Gastrocnemius medialis (tissue), 4 donors: ENCODE measurements at regions not wholly inside any gene's neighbourhood (a gene's known extent, or its start where the extent isn't known, plus 50 kb on each side); places are given as distances from the start of the nearest gene placed in this dataset.
A peak's percentile ranks its signal among the peaks of the same experiment; 100 is the strongest.

ENCODE experiments used
- ATAC-seq, 2 donors: fragments of 150-250 bp; one replicate each; pipeline ENCODE4 v1.9.1; 2016
- DNase-seq, 2 donors: peaks; one replicate each; pipeline ENCODE4 v3.0.0-alpha.2; 2019
- H3K27ac ChIP-seq, 4 donors: fragments of 200-600 bp; sonication (generic); 1 replicate in 1 of 4; 2 replicates in 3 of 4; pipeline ENCODE4 v1.5.1; 2016 to 2018; ENCODE audit warnings: mild to moderate bottlenecking in 2 of 4, moderate library complexity in 1 of 4
- H3K27me3 ChIP-seq, 3 donors: fragments of 200-600 bp; sonication (generic) in 2 of 3; 1 replicate in 1 of 3; 2 replicates in 2 of 3; pipeline versions ENCODE4 v1.5.1 to v1.6.0; 2016 to 2019; ENCODE audit warnings: mild to moderate bottlenecking in 1 of 3, moderate library complexity in 1 of 3
- H3K36me3 ChIP-seq, 2 donors: fragments of 200-600 bp; sonication (generic) in 1 of 2; one replicate each; pipeline ENCODE4 v1.5.1; 2017 to 2018
- H3K4me1 ChIP-seq, 2 donors: fragments of 200-600 bp; sonication (generic) in 1 of 2; one replicate each; pipeline ENCODE4 v1.5.1; 2016 to 2017; ENCODE audit warnings: mild to moderate bottlenecking in 2 of 2
- H3K4me3 ChIP-seq, 4 donors: fragments of 200-600 bp; sonication (generic) in 3 of 4; 1 replicate in 1 of 4; 2 replicates in 3 of 4; pipeline ENCODE4 v1.5.1; 2016 to 2019; ENCODE audit warnings: mild to moderate bottlenecking in 2 of 4
- H3K9me3 ChIP-seq, 3 donors: fragments of 200-600 bp; sonication (generic) in 2 of 3; 1 replicate in 1 of 3; 2 replicates in 2 of 3; pipeline ENCODE4 v1.5.1; 2016 to 2019
- CTCF ChIP-seq, 5 experiments: fragments of 450-650 bp in 3 of 5; fragments of 200-600 bp in 2 of 5; sonication (generic) in 2 of 5; IDR thresholded peaks in 4 of 5; conservative IDR thresholded peaks in 1 of 5; 1 replicate in 4 of 5; 2 replicates in 1 of 5; pipeline ENCODE4 v1.5.1; 2016 to 2019; ENCODE audit warnings: antibody characterized with exemption in 5 of 5, mild to moderate bottlenecking in 3 of 5, moderate library complexity in 3 of 5
- POLR2A ChIP-seq, 2 donors: fragments of 450-650 bp; IDR thresholded peaks; one replicate each; pipeline ENCODE4 v1.6.1; 2017; ENCODE audit warnings: antibody characterized with exemption in 2 of 2, mild to moderate bottlenecking in 2 of 2, moderate library complexity in 2 of 2
- in situ Hi-C, 4 donors: fragments of 200-750 bp; cut with MboI; loops; one replicate each; pipeline versions ENCODE4 v1.15.0 to v1.8.0; 2017; ENCODE audit warnings: low sequenced_read_pairs in 4 of 4
- intact Hi-C: fragments of 100-400 bp; cut with DNase I; formaldehyde crosslinking; loops from one replicate; pipeline ENCODE4 v1.15.1; 2023; ENCODE audit warnings: low total_unique reads

- no peak for ATAC-seq
- no peaks in the 10 kb centered on the region for H3K36me3 ChIP-seq
- H3K9me3 ChIP-seq: no peaks in the 10 kb centered on the region
- no peak for DNase-seq
- H3K4me3 ChIP-seq: no peak overlapping the region
- no peaks in the 10 kb centered on the region for H3K4me1 ChIP-seq
- no peak overlapping the region for H3K27ac ChIP-seq
- in situ Hi-C loops: no loop called here
- TF ChIP-seq CTCF (IDR thresholded peaks at IDR 0.05 in 4 of 5, conservative IDR thresholded peaks at IDR 0.05 in 1 of 5): no peak
- no peak for TF ChIP-seq POLR2A (IDR thresholded peaks at IDR 0.05)
- peaks cover 0 to 2% (median 0%) of the 10 kb centered on the region in 3 donors for H3K27me3 ChIP-seq
- intact Hi-C loops: no loop called here
Measured at GRCh38 chr6:87817183-87817582, 115.2 kb upstream of the AKIRIN2 start.

DNA sequence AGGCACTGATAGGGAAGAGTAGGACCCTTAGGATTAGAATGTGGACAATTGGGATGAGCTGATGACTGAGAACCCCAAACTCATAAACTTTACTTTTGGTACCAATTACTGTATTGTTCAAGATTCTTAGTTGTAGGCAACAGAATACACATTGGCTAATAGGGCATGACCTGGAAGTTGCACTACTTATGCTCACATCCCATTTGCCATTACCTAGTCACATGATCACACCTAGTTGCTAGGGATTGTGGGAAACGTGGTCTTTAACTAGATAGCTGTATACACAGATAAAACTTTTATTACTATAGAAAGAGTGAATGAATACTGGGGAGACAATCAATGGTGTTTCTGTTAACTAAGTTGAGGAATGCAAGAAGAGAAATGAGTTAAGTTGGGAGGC lies 113.4 kb upstream of the AKIRIN2 start:
- intact Hi-C loops (no loop called here), in situ Hi-C loops (no loop called here)
- Histone ChIP-seq H3K27me3 (peaks cover 0 to 2% (median 0%) of the 10 kb centered on the region in 3 donors), H3K9me3 (no peaks in the 10 kb centered on the region), H3K4me1 (no peaks in the 10 kb centered on the region), H3K27ac (no peak overlapping the region), H3K36me3 (no peaks in the 10 kb centered on the region), H3K4me3 (no peak overlapping the region)
- DNase-seq: no peak
- TF ChIP-seq CTCF (IDR thresholded peaks at IDR 0.05 in 4 of 5, conservative IDR thresholded peaks at IDR 0.05 in 1 of 5) (no peak), POLR2A (IDR thresholded peaks at IDR 0.05) (no peak)
- no peak for ATAC-seq

GRCh38 chr6:87808005-87808757 lies 106.1 kb upstream of the AKIRIN2 start:
- no peaks in the 10 kb centered on the region for H3K27me3 ChIP-seq
- no peak overlapping the region for H3K27ac ChIP-seq
- H3K36me3 ChIP-seq: no peaks in the 10 kb centered on the region
- TF ChIP-seq CTCF (IDR thresholded peaks at IDR 0.05 in 4 of 5, conservative IDR thresholded peaks at IDR 0.05 in 1 of 5) (no peak), POLR2A (IDR thresholded peaks at IDR 0.05) (no peak)
- no peak for ATAC-seq
- no peaks in the 10 kb centered on the region for H3K9me3 ChIP-seq
- no peak for DNase-seq
- intact Hi-C loops: no loop called here
- H3K4me3 ChIP-seq: no peak overlapping the region
- H3K4me1 ChIP-seq: peaks cover 0 to 4% of the 10 kb centered on the region in 2 donors
- in situ Hi-C loops: no loop called here

DNA sequence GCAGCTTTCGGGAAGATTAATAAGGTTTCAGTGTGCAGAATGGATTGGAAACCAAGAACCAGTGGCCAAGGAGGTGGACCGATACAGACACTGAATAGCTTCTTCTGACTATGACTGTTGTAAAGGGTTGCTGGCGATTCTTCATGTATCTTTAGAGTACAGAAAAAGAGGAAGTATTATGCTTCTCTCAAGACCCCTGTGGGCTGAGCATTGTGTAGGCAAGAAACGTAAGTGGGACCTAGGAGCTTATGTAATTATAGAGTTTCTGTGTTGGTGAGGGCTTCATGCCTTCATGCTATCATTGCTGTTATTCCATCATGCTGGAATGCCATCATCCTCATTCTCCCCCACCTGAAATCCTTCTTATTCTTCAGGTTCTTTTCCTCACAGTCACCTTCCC lies 105.4 kb upstream of the AKIRIN2 start:
- DNase-seq: no peak
- in situ Hi-C loops (no loop called here), intact Hi-C loops (no loop called here)
- Histone ChIP-seq H3K9me3 (no peaks in the 10 kb centered on the region), H3K4me1 (peaks cover 0 to 4% of the 10 kb centered on the region in 2 donors), H3K27ac (no peak overlapping the region), H3K36me3 (no peaks in the 10 kb centered on the region), H3K4me3 (no peak overlapping the region), H3K27me3 (no peaks in the 10 kb centered on the region)
- ATAC-seq: no peak
- TF ChIP-seq POLR2A (IDR thresholded peaks at IDR 0.05): no peak
- TF ChIP-seq CTCF (IDR thresholded peaks at IDR 0.05 in 4 of 5, conservative IDR thresholded peaks at IDR 0.05 in 1 of 5): no peak

- no peak overlapping the region for H3K4me3 ChIP-seq
- DNase-seq (no peak), ATAC-seq (peak; percentile 30 to 65)
- H3K9me3 ChIP-seq: no peaks in the 10 kb centered on the region
- no peak overlapping the region for H3K27ac ChIP-seq
- no peaks in the 10 kb centered on the region for H3K36me3 ChIP-seq
- peaks cover 0 to 4% of the 10 kb centered on the region in 2 donors for H3K4me1 ChIP-seq
- in situ Hi-C loops (no loop called here), intact Hi-C loops (no loop called here)
- TF ChIP-seq CTCF (IDR thresholded peaks at IDR 0.05 in 4 of 5, conservative IDR thresholded peaks at IDR 0.05 in 1 of 5) (no peak), POLR2A (IDR thresholded peaks at IDR 0.05) (no peak)
- no peaks in the 10 kb centered on the region for H3K27me3 ChIP-seq
Measured at GRCh38 chr6:87806635-87807034, 104.6 kb upstream of the AKIRIN2 start.
